ENCODE measurements at regions not wholly inside any gene's neighbourhood (a gene's known extent, or its start where the extent isn't known, plus 50 kb on each side); places are given as distances from the start of the nearest gene placed in this dataset.
"Not testable (repeated sequence)": the region's sequence is repeated elsewhere in the genome, so short reads cannot be mapped to it uniquely, and the experiment has no call there.

DNA sequence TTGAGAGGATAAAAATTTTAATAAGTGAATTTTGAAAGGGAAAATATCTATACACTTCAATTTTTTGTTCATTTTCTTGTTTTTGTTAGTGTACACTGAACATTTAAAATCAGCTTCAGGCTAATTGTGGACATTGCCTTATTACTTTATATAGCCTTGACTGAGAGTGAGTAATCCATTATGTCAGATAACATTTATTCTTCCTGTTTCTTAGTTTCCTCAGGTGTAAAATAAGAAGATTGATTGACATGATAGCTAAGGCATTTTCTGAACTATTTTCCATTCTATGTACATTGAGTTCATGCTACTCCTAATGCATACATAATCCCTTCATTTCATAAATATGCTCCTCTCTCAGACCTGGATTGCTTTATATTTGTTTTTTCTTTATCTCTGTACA lies 607.3 kb upstream of the AADAT start:
- CTCF ChIA-PET: no interaction called here
- POLR2A ChIA-PET: no interaction called here
- DNase-seq (ENCODE audit: low spot score) (no peak), ATAC-seq (no peak)
- no peaks in the 10 kb centered on the region for H3K27me3 Mint-ChIP-seq (ENCODE audit: low read depth)
- no peak overlapping the region for H3K4me3 Mint-ChIP-seq
- H3K4me1 Mint-ChIP-seq: no peaks in the 10 kb centered on the region
- no peak overlapping the region for H3K27ac Mint-ChIP-seq
- TF ChIP-seq OVOL2 (CRISPR knock-in tag; IDR thresholded peaks at IDR 0.05; ENCODE audit: borderline replicate concordance): no peak
- TF ChIP-seq SP1 (CRISPR knock-in tag; conservative IDR thresholded peaks at IDR 0.05): no peak
- TF ChIP-seq, protein P1, sequence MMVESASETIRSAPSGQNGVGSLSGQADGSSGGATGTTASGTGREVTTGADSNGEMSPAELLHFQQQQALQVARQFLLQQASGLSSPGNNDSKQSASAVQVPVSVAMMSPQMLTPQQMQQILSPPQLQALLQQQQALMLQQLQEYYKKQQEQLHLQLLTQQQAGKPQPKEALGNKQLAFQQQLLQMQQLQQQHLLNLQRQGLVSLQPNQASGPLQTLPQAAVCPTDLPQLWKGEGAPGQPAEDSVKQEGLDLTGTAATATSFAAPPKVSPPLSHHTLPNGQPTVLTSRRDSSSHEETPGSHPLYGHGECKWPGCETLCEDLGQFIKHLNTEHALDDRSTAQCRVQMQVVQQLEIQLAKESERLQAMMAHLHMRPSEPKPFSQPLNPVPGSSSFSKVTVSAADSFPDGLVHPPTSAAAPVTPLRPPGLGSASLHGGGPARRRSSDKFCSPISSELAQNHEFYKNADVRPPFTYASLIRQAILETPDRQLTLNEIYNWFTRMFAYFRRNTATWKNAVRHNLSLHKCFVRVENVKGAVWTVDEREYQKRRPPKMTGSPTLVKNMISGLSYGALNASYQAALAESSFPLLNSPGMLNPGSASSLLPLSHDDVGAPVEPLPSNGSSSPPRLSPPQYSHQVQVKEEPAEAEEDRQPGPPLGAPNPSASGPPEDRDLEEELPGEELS (CRISPR knock-in tag; IDR thresholded peaks at IDR 0.05): no peak
- TF ChIP-seq, protein P2, sequence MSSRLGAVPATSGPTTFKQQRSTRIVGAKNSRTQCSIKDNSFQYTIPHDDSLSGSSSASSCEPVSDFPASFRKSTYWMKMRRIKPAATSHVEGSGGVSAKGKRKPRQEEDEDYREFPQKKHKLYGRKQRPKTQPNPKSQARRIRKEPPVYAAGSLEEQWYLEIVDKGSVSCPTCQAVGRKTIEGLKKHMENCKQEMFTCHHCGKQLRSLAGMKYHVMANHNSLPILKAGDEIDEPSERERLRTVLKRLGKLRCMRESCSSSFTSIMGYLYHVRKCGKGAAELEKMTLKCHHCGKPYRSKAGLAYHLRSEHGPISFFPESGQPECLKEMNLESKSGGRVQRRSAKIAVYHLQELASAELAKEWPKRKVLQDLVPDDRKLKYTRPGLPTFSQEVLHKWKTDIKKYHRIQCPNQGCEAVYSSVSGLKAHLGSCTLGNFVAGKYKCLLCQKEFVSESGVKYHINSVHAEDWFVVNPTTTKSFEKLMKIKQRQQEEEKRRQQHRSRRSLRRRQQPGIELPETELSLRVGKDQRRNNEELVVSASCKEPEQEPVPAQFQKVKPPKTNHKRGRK (CRISPR knock-in tag; IDR thresholded peaks at IDR 0.05; ENCODE audit: borderline replicate concordance): no peak
- no peaks in the 10 kb centered on the region for H3K36me3 Mint-ChIP-seq
- H3K9me3 Mint-ChIP-seq: peaks cover 21% of the 10 kb centered on the region

DNA sequence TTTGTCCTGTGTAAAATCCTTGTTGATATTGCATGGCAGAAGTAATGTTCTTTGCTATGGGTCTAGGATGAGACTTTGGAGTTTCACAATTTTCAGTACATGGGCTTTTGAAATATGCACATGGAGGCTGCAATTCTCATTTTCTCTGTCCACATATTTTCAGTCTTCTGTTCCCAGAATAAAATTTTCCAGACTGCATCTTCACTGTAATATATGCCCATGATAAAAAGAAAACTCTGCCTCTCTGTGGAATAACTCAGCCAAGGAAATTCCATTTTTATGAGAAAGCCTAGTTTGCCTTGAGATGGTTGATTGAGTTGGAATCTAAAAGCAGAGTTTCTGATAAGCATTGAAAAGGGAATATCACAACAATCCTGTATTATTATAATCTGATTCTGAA lies 601.4 kb upstream of the AADAT start:
- H3K4me1 Mint-ChIP-seq: 0 out of 2 replicates have a peak, but pooled peaks cover 3% of the 10 kb centered on the region
- POLR2A ChIA-PET: no interaction called here
- H3K27me3 Mint-ChIP-seq (ENCODE audit: low read depth): no peaks in the 10 kb centered on the region
- H3K9me3 Mint-ChIP-seq: peaks cover 36% of the 10 kb centered on the region
- H3K27ac Mint-ChIP-seq: no peak overlapping the region
- H3K4me3 Mint-ChIP-seq: no peak overlapping the region
- peaks cover 11% of the 10 kb centered on the region for H3K36me3 Mint-ChIP-seq
- no peak for TF ChIP-seq IRF2 (CRISPR knock-in tag; IDR thresholded peaks at IDR 0.05; ENCODE audit: borderline replicate concordance, low read depth)
- TF ChIP-seq MYBL2 (CRISPR knock-in tag; IDR thresholded peaks at IDR 0.05): no peak
- TF ChIP-seq ZNF396 (CRISPR knock-in tag; IDR thresholded peaks at IDR 0.05; ENCODE audit: borderline replicate concordance): no peak
- TF ChIP-seq ZNF317 (CRISPR knock-in tag; IDR thresholded peaks at IDR 0.05; ENCODE audit: borderline replicate concordance, low read depth): no peak
- TF ChIP-seq, protein P3, sequence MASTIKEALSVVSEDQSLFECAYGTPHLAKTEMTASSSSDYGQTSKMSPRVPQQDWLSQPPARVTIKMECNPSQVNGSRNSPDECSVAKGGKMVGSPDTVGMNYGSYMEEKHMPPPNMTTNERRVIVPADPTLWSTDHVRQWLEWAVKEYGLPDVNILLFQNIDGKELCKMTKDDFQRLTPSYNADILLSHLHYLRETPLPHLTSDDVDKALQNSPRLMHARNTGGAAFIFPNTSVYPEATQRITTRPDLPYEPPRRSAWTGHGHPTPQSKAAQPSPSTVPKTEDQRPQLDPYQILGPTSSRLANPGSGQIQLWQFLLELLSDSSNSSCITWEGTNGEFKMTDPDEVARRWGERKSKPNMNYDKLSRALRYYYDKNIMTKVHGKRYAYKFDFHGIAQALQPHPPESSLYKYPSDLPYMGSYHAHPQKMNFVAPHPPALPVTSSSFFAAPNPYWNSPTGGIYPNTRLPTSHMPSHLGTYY (CRISPR knock-in tag; IDR thresholded peaks at IDR 0.05): no peak
- no peak for TF ChIP-seq TEAD1 (CRISPR knock-in tag; IDR thresholded peaks at IDR 0.05)
- TF ChIP-seq JUN (CRISPR knock-in tag; IDR thresholded peaks at IDR 0.05): no peak
- TF ChIP-seq, protein P4, sequence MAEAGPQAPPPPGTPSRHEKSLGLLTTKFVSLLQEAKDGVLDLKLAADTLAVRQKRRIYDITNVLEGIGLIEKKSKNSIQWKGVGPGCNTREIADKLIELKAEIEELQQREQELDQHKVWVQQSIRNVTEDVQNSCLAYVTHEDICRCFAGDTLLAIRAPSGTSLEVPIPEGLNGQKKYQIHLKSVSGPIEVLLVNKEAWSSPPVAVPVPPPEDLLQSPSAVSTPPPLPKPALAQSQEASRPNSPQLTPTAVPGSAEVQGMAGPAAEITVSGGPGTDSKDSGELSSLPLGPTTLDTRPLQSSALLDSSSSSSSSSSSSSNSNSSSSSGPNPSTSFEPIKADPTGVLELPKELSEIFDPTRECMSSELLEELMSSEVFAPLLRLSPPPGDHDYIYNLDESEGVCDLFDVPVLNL (CRISPR knock-in tag; IDR thresholded peaks at IDR 0.05; ENCODE audit: borderline replicate concordance, low read depth): no peak
- ATAC-seq (no peak), DNase-seq (ENCODE audit: low spot score) (no peak)
- CTCF ChIA-PET: no interaction called here

DNA sequence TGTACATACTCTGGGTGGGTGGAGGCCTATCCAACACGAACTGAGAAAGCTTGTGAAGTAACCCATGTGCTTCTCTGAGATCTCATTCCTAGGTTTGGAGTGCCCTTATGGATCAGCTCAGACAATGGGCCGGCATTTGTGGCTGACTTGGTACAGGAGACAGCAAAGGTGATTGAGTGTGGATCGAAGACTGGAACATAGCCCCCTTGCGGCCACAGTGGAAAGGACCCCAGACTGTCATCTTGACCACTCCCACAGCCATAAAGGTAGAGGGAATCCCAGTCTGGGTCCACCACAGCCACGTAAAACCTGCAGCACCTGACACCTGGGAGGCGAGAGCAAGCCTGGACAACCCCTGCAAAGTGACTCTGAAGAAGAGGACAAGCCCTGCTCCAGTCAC lies 598.0 kb upstream of the AADAT start:
- H3K36me3 Mint-ChIP-seq: peaks cover 11% of the 10 kb centered on the region
- peaks cover 22% of the 10 kb centered on the region for H3K4me1 Mint-ChIP-seq
- no peak overlapping the region for H3K4me3 Mint-ChIP-seq
- DNase-seq (ENCODE audit: low spot score) (peak; percentile 28), ATAC-seq (peak; percentile 70)
- CTCF ChIA-PET: no interaction called here
- peaks cover 15% of the 10 kb centered on the region for H3K9me3 Mint-ChIP-seq
- POLR2A ChIA-PET: no interaction called here
- H3K27me3 Mint-ChIP-seq (ENCODE audit: low read depth): no peaks in the 10 kb centered on the region
- H3K27ac Mint-ChIP-seq: no peak overlapping the region
- TF ChIP-seq FOXP1 (CRISPR knock-in tag; IDR thresholded peaks at IDR 0.05; ENCODE audit: borderline replicate concordance) (no peak), GTF2I (CRISPR knock-in tag; conservative IDR thresholded peaks at IDR 0.05) (no peak)

DNA sequence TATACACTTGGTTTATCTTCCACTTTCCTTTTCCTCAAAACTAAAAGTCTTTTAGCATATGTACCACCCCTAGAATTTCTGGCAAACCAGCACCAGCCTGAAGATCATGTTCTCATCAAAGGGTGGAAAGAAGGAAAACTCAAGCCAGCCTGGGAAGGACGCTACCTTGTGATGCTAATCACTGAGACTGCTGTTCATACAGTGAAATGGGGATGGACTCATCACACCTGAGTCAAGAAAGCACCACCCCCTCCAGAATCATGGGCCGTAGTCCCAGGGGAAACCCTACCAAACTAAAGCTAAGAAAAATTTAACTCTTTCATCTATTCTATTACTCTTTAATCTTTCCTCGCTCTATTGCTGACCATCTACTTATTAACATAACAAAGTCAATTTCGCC lies 595.9 kb upstream of the AADAT start:
- ATAC-seq: peak; percentile 45; the same call in 1 of the 2 replicates

More for the DNA sequence above, 595.9 kb upstream of the AADAT start:
- H3K4me3 Mint-ChIP-seq; POLR2A ChIA-PET; DNase-seq (ENCODE audit: low spot score); H3K27me3 Mint-ChIP-seq (ENCODE audit: low read depth); CTCF ChIA-PET: not testable (repeated sequence)
- Mint-ChIP-seq H3K27ac (peak overlapping the region; percentile 79), H3K4me1 (peaks cover 22% of the 10 kb centered on the region), H3K36me3 (peaks cover 11% of the 10 kb centered on the region), H3K9me3 (peaks cover 15% of the 10 kb centered on the region)
